H1 (cell line): ENCODE measurements at regions not wholly inside any gene's neighbourhood (a gene's known extent, or its start where the extent isn't known, plus 50 kb on each side); places are given as distances from the start of the nearest gene placed in this dataset.
"Not testable (repeated sequence)": the region's sequence is repeated elsewhere in the genome, so short reads cannot be mapped to it uniquely, and the experiment has no call there.

Experiments used
- CTCF ChIA-PET: fragments of 300-600 bp; sonication (Branson Sonifier 250); formaldehyde crosslinking; loops from one replicate; lab custom pipeline; 2021; ENCODE audit not compliant: partially characterized antibody; lab: Charles Lee
- POLR2A ChIA-PET: fragments of 300-600 bp; sonication (Branson Sonifier 250); formaldehyde crosslinking; loops from one replicate; lab custom pipeline; 2021; ENCODE audit warnings: inconsistent platforms; ENCODE audit not compliant: partially characterized antibody; lab: Charles Lee
- DNase-seq, 2 experiments: peaks; one replicate each; pipeline versions ENCODE4 v3.0.0 to v3.0.0-alpha.2; 2010 to 2022; ENCODE audit warnings: low spot score in 2 of 2, low read depth in 1 of 2, mixed read lengths in 1 of 2
- FAIRE-seq: peaks from 2 replicates; lab custom pipeline; 2011; peaks lifted over from hg19 to GRCh38; lab: Jason Lieb, UNC
- H2AFZ ChIP-seq: 2 replicates; pipeline ENCODE4 v1.8.1; 2012; ENCODE audit warnings: low read length, inconsistent platforms
- H2AK5ac ChIP-seq: 2 replicates; pipeline ENCODE4 v1.6.1; 2013; ENCODE audit warnings: low read depth, low read length
- H2BK120ac ChIP-seq: replicated peaks from 2 replicates; pipeline ENCODE3; 2013; ENCODE audit warnings: low read depth, low read length, inconsistent platforms
- H2BK12ac ChIP-seq: 2 replicates; pipeline ENCODE4 v1.6.1; 2013; ENCODE audit warnings: low read depth, low read length
- H2BK15ac ChIP-seq: 2 replicates; pipeline ENCODE4 v1.6.1; 2013; ENCODE audit warnings: low read length
- H2BK20ac ChIP-seq: 2 replicates; pipeline ENCODE4 v1.6.1; 2013; ENCODE audit warnings: low read length
- H2BK5ac ChIP-seq: 2 replicates; pipeline ENCODE4 v1.6.1; 2013; ENCODE audit warnings: low read depth, low read length
- H3K14ac ChIP-seq: 2 replicates; pipeline ENCODE4 v1.6.1; 2013; ENCODE audit warnings: inconsistent platforms; ENCODE audit not compliant: insufficient read length
- H3K18ac ChIP-seq: 2 replicates; pipeline ENCODE4 v1.6.1; 2013; ENCODE audit warnings: low read length; ENCODE audit errors: extremely low read depth
- H3K23ac ChIP-seq: 2 replicates; pipeline ENCODE4 v1.6.1; 2013; ENCODE audit warnings: inconsistent platforms; ENCODE audit not compliant: insufficient read length
- H3K23me2 ChIP-seq: 2 replicates; pipeline ENCODE4 v1.6.1; 2013; ENCODE audit warnings: low read depth, low read length
- H3K27ac ChIP-seq: 2 replicates; pipeline ENCODE4 v1.6.1; 2011; ENCODE audit warnings: low read depth, low read length, inconsistent platforms
- H3K27me3 ChIP-seq, 4 experiments: replicated peaks in 1 of 4; 1 replicate in 1 of 4; 2 replicates in 3 of 4; pipeline versions ENCODE4 v1.6.1 to v1.8.1; 2011 to 2013; ENCODE audit warnings: low read length in 3 of 4, mild to moderate bottlenecking in 3 of 4, inconsistent platforms in 2 of 4, mixed read lengths in 2 of 4, moderate library complexity in 1 of 4; ENCODE audit not compliant: control insufficient read depth in 3 of 4, insufficient read depth in 3 of 4; ENCODE audit errors: extremely low read depth in 1 of 4
- H3K36me3 ChIP-seq, 4 experiments: 2 replicates each; pipeline versions ENCODE4 v1.6.1 to v1.8.1; 2011 to 2013; ENCODE audit warnings: mild to moderate bottlenecking in 4 of 4, low read length in 3 of 4, moderate library complexity in 2 of 4, control low read depth in 1 of 4, inconsistent platforms in 1 of 4; ENCODE audit not compliant: insufficient read depth in 4 of 4, control insufficient read depth in 2 of 4
- H3K4ac ChIP-seq: replicated peaks from 2 replicates; pipeline ENCODE3; 2013; ENCODE audit warnings: low read length, low read depth, mixed read lengths, inconsistent platforms; ENCODE audit not compliant: insufficient read length
- H3K4me1 ChIP-seq, 4 experiments: replicated peaks in 1 of 4; 1 replicate in 1 of 4; 2 replicates in 3 of 4; pipeline versions ENCODE4 v1.6.1 to v1.8.1; 2011 to 2013; ENCODE audit warnings: low read length in 3 of 4, inconsistent platforms in 2 of 4, mixed read lengths in 1 of 4; ENCODE audit not compliant: insufficient read depth in 4 of 4, control insufficient read depth in 3 of 4
- H3K4me2 ChIP-seq, 2 experiments: 2 replicates each; pipeline versions ENCODE4 v1.6.1 to v1.8.1; 2011 to 2013; ENCODE audit warnings: low read depth in 2 of 2, low read length in 2 of 2, control low read depth in 1 of 2, inconsistent platforms in 1 of 2, mild to moderate bottlenecking in 1 of 2; ENCODE audit not compliant: insufficient read depth in 1 of 2
- H3K4me3 ChIP-seq, 4 experiments: fragments of 200-600, 300-600 bp in 1 of 4; sonication (generic), shearing (Covaris generic), sonication (Bioruptor Twin) in 1 of 4; 2 replicates each; pipeline versions ENCODE4 v1.5.1 to v1.8.1; 2011 to 2016; ENCODE audit warnings: low read length in 4 of 4, low read depth in 3 of 4, control low read depth in 2 of 4, inconsistent platforms in 2 of 4, mild to moderate bottlenecking in 2 of 4, mixed read lengths in 1 of 4, moderate library complexity in 1 of 4; ENCODE audit not compliant: insufficient read depth in 2 of 4; ENCODE audit errors: extremely low read depth in 1 of 4
- H3K56ac ChIP-seq: replicated peaks from 2 replicates; pipeline ENCODE3; 2013; ENCODE audit warnings: low read depth, mild to moderate bottlenecking, mixed read lengths, low read length, inconsistent platforms; ENCODE audit not compliant: insufficient read length
- H3K79me1 ChIP-seq: 2 replicates; pipeline ENCODE4 v1.6.1; 2013; ENCODE audit warnings: low read depth, low read length, control low read depth
- H3K79me2 ChIP-seq, 2 experiments: 2 replicates each; pipeline versions ENCODE4 v1.6.1 to v1.8.1; 2012 to 2013; ENCODE audit warnings: low read length in 2 of 2, mild to moderate bottlenecking in 2 of 2, inconsistent platforms in 1 of 2; ENCODE audit not compliant: insufficient read depth in 2 of 2, control insufficient read depth in 1 of 2
- H3K9ac ChIP-seq, 4 experiments: replicated peaks in 1 of 4; 1 replicate in 1 of 4; 2 replicates in 3 of 4; pipeline versions ENCODE4 v1.6.1 to v1.8.1; 2011 to 2013; ENCODE audit warnings: low read depth in 3 of 4, low read length in 3 of 4, control low read depth in 2 of 4, mild to moderate bottlenecking in 2 of 4, moderate library complexity in 2 of 4, inconsistent platforms in 1 of 4; ENCODE audit errors: extremely low read depth in 1 of 4
- H3K9me3 ChIP-seq, 2 experiments: 2 replicates each; pipeline versions ENCODE4 v1.6.1 to v1.8.1; 2012 to 2013; ENCODE audit warnings: mild to moderate bottlenecking in 2 of 2, moderate library complexity in 2 of 2, control low read depth in 1 of 2, inconsistent platforms in 1 of 2, low read depth in 1 of 2, low read length in 1 of 2, mixed read lengths in 1 of 2; ENCODE audit not compliant: insufficient read depth in 2 of 2
- H4K20me1 ChIP-seq, 2 experiments: replicated peaks in 1 of 2; 2 replicates each; pipeline versions ENCODE3 to v1.8.1; 2011 to 2013; ENCODE audit warnings: inconsistent platforms in 2 of 2, low read length in 2 of 2, mild to moderate bottlenecking in 1 of 2; ENCODE audit not compliant: insufficient read depth in 2 of 2, control insufficient read depth in 1 of 2
- H4K5ac ChIP-seq: 2 replicates; pipeline ENCODE4 v1.6.1; 2013; ENCODE audit warnings: low read length, low read depth, mixed read lengths, inconsistent platforms; ENCODE audit not compliant: insufficient read length
- H4K8ac ChIP-seq: 2 replicates; pipeline ENCODE4 v1.8.0; 2013; ENCODE audit warnings: mild to moderate bottlenecking, moderate library complexity, low read length, inconsistent platforms; ENCODE audit not compliant: insufficient read depth; ENCODE audit errors: extremely low read depth
- H4K91ac ChIP-seq: replicated peaks from 2 replicates; pipeline ENCODE3; 2013; ENCODE audit warnings: low read length, mixed read lengths, inconsistent platforms; ENCODE audit not compliant: insufficient read length
- WGBS, 2 experiments: shearing (Covaris generic) in 1 of 2; methylation state at CpG; one replicate each; pipeline versions ENCODE4 v1.1.6 to v1.1.7; 2013 to 2015; ENCODE audit warnings: low lambda C conversion rate in 2 of 2, mixed read lengths in 2 of 2, inconsistent platforms in 1 of 2, low coverage in 1 of 2, missing lambda C conversion rate in 1 of 2; ENCODE audit not compliant: insufficient replicate concordance in 2 of 2, insufficient coverage in 1 of 2, insufficient read length in 1 of 2; ENCODE audit errors: extremely low coverage in 1 of 2, missing lambda C conversion rate in 1 of 2; 5-methylcytosine and 5-hydroxymethylcytosine counted together

DNA sequence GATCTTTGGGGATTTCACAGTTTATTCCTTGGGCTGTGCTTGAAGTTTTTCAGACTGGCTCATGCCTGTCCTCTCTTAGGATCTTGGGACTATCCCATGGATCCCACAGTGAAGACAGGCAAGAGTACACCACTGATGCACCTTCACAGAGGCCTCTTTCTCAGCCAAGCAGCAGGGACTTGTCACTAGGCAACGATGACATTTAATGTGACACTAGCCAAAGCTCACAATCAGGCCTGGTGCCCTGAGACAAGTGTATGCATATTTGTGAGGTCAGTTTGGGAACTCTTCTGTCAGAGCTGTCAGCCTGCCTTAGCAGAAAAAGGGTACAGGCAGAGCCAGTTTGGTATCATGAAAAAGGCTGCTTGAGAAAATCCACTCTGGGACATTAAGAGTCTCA lies 68.7 kb downstream of the RBMY1F start:
- DNase-seq, H2BK12ac ChIP-seq, H3K9ac ChIP-seq, H2AFZ ChIP-seq, H3K23me2 ChIP-seq, H3K27ac ChIP-seq, FAIRE-seq, H3K18ac ChIP-seq, H4K8ac ChIP-seq, H2BK20ac ChIP-seq, H4K20me1 ChIP-seq, H3K79me2 ChIP-seq, H3K4me2 ChIP-seq, CTCF ChIA-PET, H3K56ac ChIP-seq, H2BK120ac ChIP-seq, H3K4ac ChIP-seq, H3K79me1 ChIP-seq, POLR2A ChIA-PET, H3K4me1 ChIP-seq, H3K23ac ChIP-seq, H3K4me3 ChIP-seq, H3K27me3 ChIP-seq, H4K5ac ChIP-seq, H3K14ac ChIP-seq, H2BK5ac ChIP-seq, H4K91ac ChIP-seq, H3K36me3 ChIP-seq, H2BK15ac ChIP-seq, H2AK5ac ChIP-seq, H3K9me3 ChIP-seq: not testable (repeated sequence)
- WGBS, 2 experiments = no CpG with 5 or more reads among the region's 1 CpG

GRCh38 chrY:22108165-22108564 lies 74.6 kb downstream of the RBMY1F start:
- H3K79me1 ChIP-seq, H2BK15ac ChIP-seq, H2BK20ac ChIP-seq, H3K9me3 ChIP-seq, POLR2A ChIA-PET, H2AK5ac ChIP-seq, H3K23ac ChIP-seq, H2BK5ac ChIP-seq, H3K18ac ChIP-seq, H3K4ac ChIP-seq, H3K79me2 ChIP-seq, H3K4me3 ChIP-seq, H3K36me3 ChIP-seq, H4K8ac ChIP-seq, H2BK120ac ChIP-seq, H3K14ac ChIP-seq, H3K23me2 ChIP-seq, H4K5ac ChIP-seq, H2BK12ac ChIP-seq, H3K9ac ChIP-seq, DNase-seq, H3K27me3 ChIP-seq, H3K27ac ChIP-seq, H4K91ac ChIP-seq, H3K56ac ChIP-seq, H3K4me2 ChIP-seq, H3K4me1 ChIP-seq, H4K20me1 ChIP-seq, H2AFZ ChIP-seq, CTCF ChIA-PET: not testable (repeated sequence)
- FAIRE-seq = peak; percentile 7
- WGBS, 2 experiments = no CpG with 5 or more reads among the region's 2 CpGs
